K562 (cell line): ENCODE measurements at regions not wholly inside any gene's neighbourhood (a gene's known extent, or its start where the extent isn't known, plus 50 kb on each side); places are given as distances from the start of the nearest gene placed in this dataset.
A peak's percentile ranks its signal among the peaks of the same experiment; 100 is the strongest.

Source experiments
- ATF1 ChIP-seq, 2 experiments: fragments of 450-650 bp in 1 of 2; IDR thresholded peaks; 2 replicates each; pipeline ENCODE4 v1.6.1; 2016; ENCODE audit warnings: missing compliant biosample characterization in 1 of 2, missing genetic modification characterization in 1 of 2
- DNMT1 ChIP-seq: fragments of 450-650 bp; IDR thresholded peaks from 2 replicates; pipeline ENCODE4 v1.6.1; 2016; ENCODE audit warnings: antibody characterized with exemption, mild to moderate bottlenecking
- MED1 ChIP-seq: sonication (generic); formaldehyde crosslinking; IDR thresholded peaks from 2 replicates; pipeline ENCODE4 v1.8.1; 2023; ENCODE audit warnings: missing genetic modification reagents, borderline replicate concordance
- NELFE ChIP-seq: IDR thresholded peaks from 2 replicates; pipeline ENCODE4 v1.6.1; 2011; ENCODE audit warnings: mild to moderate bottlenecking; ENCODE audit not compliant: insufficient read depth, insufficient read length
- NR2C2 ChIP-seq, 2 experiments: fragments of 200-800 bp in 1 of 2; sonication (Bioruptor generic) in 1 of 2; sonication (generic) in 1 of 2; formaldehyde crosslinking in 1 of 2; IDR thresholded peaks; 2 replicates each; pipeline versions ENCODE4 v1.6.1 to v1.8.0; 2016 to 2022; ENCODE audit warnings: mild to moderate bottlenecking in 1 of 2, missing compliant biosample characterization in 1 of 2, missing genetic modification characterization in 1 of 2, missing genetic modification reagents in 1 of 2
- PCBP1 ChIP-seq: fragments of 200-400 bp; formaldehyde crosslinking; IDR thresholded peaks from 2 replicates; pipeline ENCODE4 v1.6.1; 2018; ENCODE audit warnings: mild to moderate bottlenecking, low read depth, low read length; ENCODE audit not compliant: poor library complexity, severe bottlenecking
- RFX1 ChIP-seq: fragments of 450-650 bp; IDR thresholded peaks from 2 replicates; pipeline ENCODE4 v1.6.1; 2016; ENCODE audit warnings: mild to moderate bottlenecking, moderate library complexity
- ZSCAN32 ChIP-seq: fragments of 450-650 bp; formaldehyde crosslinking; IDR thresholded peaks from 2 replicates; pipeline ENCODE4 v1.4.0; 2020; ENCODE audit warnings: mild to moderate bottlenecking, moderate library complexity
- TF ChIP-seq, protein P1 (sequence below): fragments of 250-450 bp; sonication (Bioruptor Pico); IDR thresholded peaks from 2 replicates; pipeline ENCODE4 v1.4.0; 2020
- TF ChIP-seq, protein P2 (sequence below): fragments of 250-450 bp; sonication (Bioruptor Pico); IDR thresholded peaks from 2 replicates; pipeline ENCODE4 v1.4.0; 2020; ENCODE audit warnings: mild to moderate bottlenecking, moderate library complexity
- TF ChIP-seq, protein P3 (sequence below): fragments of 450-650 bp; conservative IDR thresholded peaks from 2 replicates; pipeline ENCODE4 v1.6.1; 2016; ENCODE audit warnings: missing genetic modification characterization, low read depth, mild to moderate bottlenecking, control low read depth, missing compliant biosample characterization
- TF ChIP-seq, protein P4 (sequence below): sonication (generic); formaldehyde crosslinking; IDR thresholded peaks from 2 replicates; pipeline ENCODE4 v1.8.0; 2023; ENCODE audit warnings: mild to moderate bottlenecking, missing genetic modification reagents

DNA sequence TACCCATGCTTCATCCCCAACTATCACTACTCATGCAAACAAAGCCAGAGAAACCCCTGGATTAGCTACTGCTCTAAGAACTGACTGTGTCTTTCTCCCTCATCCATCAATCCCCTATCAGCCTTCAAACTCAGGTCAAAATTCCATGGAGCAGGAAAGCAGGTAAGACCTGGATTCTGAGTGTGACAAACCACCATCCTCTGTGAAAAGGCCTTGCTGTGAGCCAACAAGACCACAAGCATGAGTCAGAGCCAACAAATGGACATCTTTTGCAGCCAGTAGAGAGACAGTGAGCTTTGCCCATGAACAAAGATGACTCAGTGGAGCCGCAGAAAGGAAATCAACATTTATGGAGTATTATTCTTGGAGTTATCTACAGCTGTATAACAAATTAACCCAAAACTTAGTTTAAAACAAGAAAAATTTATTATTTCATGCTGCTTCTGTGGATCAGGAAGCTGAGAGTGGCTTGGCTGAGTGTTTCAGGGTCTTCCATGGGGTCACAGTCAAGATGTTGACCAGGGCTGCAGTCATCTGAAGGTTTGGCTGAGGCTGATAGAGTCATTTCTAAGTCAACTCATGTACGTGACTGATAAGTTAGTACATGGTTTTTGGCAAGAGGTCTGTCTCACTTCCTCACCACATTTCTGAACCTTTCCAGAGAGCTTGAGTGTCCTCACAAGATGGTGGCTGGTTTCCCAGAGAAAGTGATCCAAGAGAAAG is 61.1 kb downstream of the PITPNM2 start (continued):
- TF ChIP-seq RFX1: no peak
- TF ChIP-seq, protein P1, sequence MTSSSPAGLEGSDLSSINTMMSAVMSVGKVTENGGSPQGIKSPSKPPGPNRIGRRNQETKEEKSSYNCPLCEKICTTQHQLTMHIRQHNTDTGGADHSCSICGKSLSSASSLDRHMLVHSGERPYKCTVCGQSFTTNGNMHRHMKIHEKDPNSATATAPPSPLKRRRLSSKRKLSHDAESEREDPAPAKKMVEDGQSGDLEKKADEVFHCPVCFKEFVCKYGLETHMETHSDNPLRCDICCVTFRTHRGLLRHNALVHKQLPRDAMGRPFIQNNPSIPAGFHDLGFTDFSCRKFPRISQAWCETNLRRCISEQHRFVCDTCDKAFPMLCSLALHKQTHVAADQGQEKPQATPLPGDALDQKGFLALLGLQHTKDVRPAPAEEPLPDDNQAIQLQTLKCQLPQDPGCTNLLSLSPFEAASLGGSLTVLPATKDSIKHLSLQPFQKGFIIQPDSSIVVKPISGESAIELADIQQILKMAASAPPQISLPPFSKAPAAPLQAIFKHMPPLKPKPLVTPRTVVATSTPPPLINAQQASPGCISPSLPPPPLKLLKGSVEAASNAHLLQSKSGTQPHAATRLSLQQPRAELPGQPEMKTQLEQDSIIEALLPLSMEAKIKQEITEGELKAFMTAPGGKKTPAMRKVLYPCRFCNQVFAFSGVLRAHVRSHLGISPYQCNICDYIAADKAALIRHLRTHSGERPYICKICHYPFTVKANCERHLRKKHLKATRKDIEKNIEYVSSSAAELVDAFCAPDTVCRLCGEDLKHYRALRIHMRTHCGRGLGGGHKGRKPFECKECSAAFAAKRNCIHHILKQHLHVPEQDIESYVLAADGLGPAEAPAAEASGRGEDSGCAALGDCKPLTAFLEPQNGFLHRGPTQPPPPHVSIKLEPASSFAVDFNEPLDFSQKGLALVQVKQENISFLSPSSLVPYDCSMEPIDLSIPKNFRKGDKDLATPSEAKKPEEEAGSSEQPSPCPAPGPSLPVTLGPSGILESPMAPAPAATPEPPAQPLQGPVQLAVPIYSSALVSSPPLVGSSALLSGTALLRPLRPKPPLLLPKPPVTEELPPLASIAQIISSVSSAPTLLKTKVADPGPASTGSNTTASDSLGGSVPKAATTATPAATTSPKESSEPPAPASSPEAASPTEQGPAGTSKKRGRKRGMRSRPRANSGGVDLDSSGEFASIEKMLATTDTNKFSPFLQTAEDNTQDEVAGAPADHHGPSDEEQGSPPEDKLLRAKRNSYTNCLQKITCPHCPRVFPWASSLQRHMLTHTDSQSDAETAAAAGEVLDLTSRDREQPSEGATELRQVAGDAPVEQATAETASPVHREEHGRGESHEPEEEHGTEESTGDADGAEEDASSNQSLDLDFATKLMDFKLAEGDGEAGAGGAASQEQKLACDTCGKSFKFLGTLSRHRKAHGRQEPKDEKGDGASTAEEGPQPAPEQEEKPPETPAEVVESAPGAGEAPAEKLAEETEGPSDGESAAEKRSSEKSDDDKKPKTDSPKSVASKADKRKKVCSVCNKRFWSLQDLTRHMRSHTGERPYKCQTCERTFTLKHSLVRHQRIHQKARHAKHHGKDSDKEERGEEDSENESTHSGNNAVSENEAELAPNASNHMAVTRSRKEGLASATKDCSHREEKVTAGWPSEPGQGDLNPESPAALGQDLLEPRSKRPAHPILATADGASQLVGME (CRISPR knock-in tag): no peak
- no peak for TF ChIP-seq DNMT1
- TF ChIP-seq NR2C2 (CRISPR knock-in tag; IDR thresholded peaks at IDR 0.05): no peak
- TF ChIP-seq NR2C2 (tag; IDR thresholded peaks at IDR 0.05): 0 out of 2 replicates have a peak, but pooled peaks have one; percentile 33
- TF ChIP-seq, protein P2, sequence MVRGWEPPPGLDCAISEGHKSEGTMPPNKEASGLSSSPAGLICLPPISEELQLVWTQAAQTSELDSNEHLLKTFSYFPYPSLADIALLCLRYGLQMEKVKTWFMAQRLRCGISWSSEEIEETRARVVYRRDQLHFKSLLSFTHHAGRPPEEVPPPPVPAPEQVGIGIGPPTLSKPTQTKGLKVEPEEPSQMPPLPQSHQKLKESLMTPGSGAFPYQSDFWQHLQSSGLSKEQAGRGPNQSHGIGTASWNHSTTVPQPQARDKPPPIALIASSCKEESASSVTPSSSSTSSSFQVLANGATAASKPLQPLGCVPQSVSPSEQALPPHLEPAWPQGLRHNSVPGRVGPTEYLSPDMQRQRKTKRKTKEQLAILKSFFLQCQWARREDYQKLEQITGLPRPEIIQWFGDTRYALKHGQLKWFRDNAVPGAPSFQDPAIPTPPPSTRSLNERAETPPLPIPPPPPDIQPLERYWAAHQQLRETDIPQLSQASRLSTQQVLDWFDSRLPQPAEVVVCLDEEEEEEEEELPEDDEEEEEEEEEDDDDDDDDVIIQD (CRISPR knock-in tag): no peak
- TF ChIP-seq ZSCAN32 (CRISPR knock-in tag): no peak
- TF ChIP-seq NELFE: no peak
- TF ChIP-seq, protein P3, sequence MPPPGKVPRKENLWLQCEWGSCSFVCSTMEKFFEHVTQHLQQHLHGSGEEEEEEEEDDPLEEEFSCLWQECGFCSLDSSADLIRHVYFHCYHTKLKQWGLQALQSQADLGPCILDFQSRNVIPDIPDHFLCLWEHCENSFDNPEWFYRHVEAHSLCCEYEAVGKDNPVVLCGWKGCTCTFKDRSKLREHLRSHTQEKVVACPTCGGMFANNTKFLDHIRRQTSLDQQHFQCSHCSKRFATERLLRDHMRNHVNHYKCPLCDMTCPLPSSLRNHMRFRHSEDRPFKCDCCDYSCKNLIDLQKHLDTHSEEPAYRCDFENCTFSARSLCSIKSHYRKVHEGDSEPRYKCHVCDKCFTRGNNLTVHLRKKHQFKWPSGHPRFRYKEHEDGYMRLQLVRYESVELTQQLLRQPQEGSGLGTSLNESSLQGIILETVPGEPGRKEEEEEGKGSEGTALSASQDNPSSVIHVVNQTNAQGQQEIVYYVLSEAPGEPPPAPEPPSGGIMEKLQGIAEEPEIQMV: no peak
- TF ChIP-seq MED1 (CRISPR knock-in tag): no peak
- TF ChIP-seq, protein P4, sequence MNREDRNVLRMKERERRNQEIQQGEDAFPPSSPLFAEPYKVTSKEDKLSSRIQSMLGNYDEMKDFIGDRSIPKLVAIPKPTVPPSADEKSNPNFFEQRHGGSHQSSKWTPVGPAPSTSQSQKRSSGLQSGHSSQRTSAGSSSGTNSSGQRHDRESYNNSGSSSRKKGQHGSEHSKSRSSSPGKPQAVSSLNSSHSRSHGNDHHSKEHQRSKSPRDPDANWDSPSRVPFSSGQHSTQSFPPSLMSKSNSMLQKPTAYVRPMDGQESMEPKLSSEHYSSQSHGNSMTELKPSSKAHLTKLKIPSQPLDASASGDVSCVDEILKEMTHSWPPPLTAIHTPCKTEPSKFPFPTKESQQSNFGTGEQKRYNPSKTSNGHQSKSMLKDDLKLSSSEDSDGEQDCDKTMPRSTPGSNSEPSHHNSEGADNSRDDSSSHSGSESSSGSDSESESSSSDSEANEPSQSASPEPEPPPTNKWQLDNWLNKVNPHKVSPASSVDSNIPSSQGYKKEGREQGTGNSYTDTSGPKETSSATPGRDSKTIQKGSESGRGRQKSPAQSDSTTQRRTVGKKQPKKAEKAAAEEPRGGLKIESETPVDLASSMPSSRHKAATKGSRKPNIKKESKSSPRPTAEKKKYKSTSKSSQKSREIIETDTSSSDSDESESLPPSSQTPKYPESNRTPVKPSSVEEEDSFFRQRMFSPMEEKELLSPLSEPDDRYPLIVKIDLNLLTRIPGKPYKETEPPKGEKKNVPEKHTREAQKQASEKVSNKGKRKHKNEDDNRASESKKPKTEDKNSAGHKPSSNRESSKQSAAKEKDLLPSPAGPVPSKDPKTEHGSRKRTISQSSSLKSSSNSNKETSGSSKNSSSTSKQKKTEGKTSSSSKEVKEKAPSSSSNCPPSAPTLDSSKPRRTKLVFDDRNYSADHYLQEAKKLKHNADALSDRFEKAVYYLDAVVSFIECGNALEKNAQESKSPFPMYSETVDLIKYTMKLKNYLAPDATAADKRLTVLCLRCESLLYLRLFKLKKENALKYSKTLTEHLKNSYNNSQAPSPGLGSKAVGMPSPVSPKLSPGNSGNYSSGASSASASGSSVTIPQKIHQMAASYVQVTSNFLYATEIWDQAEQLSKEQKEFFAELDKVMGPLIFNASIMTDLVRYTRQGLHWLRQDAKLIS (CRISPR knock-in tag): no peak
- TF ChIP-seq PCBP1: no peak
- TF ChIP-seq ATF1 (CRISPR knock-in tag; IDR thresholded peaks at IDR 0.05): no peak
- TF ChIP-seq ATF1 (tag; IDR thresholded peaks at IDR 0.05): no peak
